ENCODE measurements at regions not wholly inside any gene's neighbourhood (a gene's known extent, or its start where the extent isn't known, plus 50 kb on each side); places are given as distances from the start of the nearest gene placed in this dataset.
"Not testable (repeated sequence)": the region's sequence is repeated elsewhere in the genome, so short reads cannot be mapped to it uniquely, and the experiment has no call there.

DNA sequence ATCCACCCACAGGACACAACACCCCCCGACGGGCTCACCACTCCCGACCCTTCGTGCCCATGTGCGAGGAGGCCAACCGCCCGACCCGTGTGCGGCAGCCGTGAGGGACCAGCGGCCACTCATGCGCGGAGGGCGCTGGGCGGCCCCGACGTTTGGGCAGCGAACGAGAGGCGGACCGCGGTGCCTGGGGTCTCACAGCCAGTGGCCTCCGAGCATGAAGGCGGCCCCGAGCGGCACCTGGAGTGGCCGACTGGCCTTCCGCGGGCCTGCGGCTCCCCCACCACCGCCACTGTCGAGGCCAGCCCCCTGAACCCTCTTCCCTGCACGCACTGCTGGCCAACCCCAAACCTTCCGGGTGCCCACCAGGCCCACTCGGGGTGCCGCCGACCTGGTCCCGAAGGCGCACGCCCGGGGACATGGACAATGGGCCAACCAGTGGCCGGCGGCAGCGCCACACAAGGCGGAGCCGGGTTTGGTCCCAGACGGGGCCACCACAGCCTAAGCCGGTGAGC lies 4274.9 kb upstream of the OR11H1 start:
- Histone ChIP-seq H3K9ac (ENCODE audit: insufficient read depth, low read length, poor library complexity, severe bottlenecking) (no peak overlapping the region), H3K4me3 (replicated peaks in 1 of 3; ENCODE audit: low read depth in 2 of 3, low read length in 3 of 3) (no peak overlapping the region), H3K4me1 (ENCODE audit: control insufficient read depth in 1 of 2, insufficient read depth in 2 of 2, low read length in 2 of 2) (no peaks in the 10 kb centered on the region), H3K9me3 (replicated peaks in 1 of 2; ENCODE audit: control insufficient read depth in 1 of 2, insufficient read depth in 1 of 2, low read length in 2 of 2) (peaks cover 0 to 5% of the 10 kb centered on the region in 2 donors), H3K79me2 (ENCODE audit: insufficient read depth, low read length) (no peaks in the 10 kb centered on the region), H3K4me2 (replicated peaks; ENCODE audit: extremely low read depth, low read length, poor library complexity, severe bottlenecking) (no peak overlapping the region), H3K27ac (ENCODE audit: low read depth in 1 of 2, low read length in 2 of 2) (no peak overlapping the region), H3K27me3 (ENCODE audit: control insufficient read depth in 2 of 2, insufficient read depth in 2 of 2, low read length in 2 of 2) (no peaks in the 10 kb centered on the region), H3K36me3 (replicated peaks in 1 of 2; ENCODE audit: control insufficient read depth in 1 of 2, insufficient read depth in 2 of 2, low read length in 2 of 2) (no peaks in the 10 kb centered on the region), H4K20me1 (ENCODE audit: insufficient read depth, low read length) (no peaks in the 10 kb centered on the region), H2AFZ (ENCODE audit: insufficient read depth, low read depth, low read length, poor library complexity, severe bottlenecking) (no peak overlapping the region)
- H3K36me3 Mint-ChIP-seq, result no peaks in the 10 kb centered on the region
- TF ChIP-seq, protein P1, sequence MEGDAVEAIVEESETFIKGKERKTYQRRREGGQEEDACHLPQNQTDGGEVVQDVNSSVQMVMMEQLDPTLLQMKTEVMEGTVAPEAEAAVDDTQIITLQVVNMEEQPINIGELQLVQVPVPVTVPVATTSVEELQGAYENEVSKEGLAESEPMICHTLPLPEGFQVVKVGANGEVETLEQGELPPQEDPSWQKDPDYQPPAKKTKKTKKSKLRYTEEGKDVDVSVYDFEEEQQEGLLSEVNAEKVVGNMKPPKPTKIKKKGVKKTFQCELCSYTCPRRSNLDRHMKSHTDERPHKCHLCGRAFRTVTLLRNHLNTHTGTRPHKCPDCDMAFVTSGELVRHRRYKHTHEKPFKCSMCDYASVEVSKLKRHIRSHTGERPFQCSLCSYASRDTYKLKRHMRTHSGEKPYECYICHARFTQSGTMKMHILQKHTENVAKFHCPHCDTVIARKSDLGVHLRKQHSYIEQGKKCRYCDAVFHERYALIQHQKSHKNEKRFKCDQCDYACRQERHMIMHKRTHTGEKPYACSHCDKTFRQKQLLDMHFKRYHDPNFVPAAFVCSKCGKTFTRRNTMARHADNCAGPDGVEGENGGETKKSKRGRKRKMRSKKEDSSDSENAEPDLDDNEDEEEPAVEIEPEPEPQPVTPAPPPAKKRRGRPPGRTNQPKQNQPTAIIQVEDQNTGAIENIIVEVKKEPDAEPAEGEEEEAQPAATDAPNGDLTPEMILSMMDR (IDR thresholded peaks at IDR 0.05), result no peak
- WGBS (ENCODE audit: insufficient coverage), result 92% methylated on average over 48 of the region's 48 CpGs
- no peaks in the 10 kb centered on the region for H3K27me3 Mint-ChIP-seq (ENCODE audit: low read depth in 3 of 3)
- intact Hi-C loops (cut with micrococcal nuclease), result no loop called here
- H3K4me3 Mint-ChIP-seq, result no peak overlapping the region
- H3K27ac Mint-ChIP-seq, result no peak overlapping the region
- H3K9me3 Mint-ChIP-seq, result peaks cover 0 to 5% (median 2%) of the 10 kb centered on the region in 7 donors
- no peaks in the 10 kb centered on the region for H3K4me1 Mint-ChIP-seq
- DNase-seq, result peak in 1 of 3 donors; percentile 1

DNA sequence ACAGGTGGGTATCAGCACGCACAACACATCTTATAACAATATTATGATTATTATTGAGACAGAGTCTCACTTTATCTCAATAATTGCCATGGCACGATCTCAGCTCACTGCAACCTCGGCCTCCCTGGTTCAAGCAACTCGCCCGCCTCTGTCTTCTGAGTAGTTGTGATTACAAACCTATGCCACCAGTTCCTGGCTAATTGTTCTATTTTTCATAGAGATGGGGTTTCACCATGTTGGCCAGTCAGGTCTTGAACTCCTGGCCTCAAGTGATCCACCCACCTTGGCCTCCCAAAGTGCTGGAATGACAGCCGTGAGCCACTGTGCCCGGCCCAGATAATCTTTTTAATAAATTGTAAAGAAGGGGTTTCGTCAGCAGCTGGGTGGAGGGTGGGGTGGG lies 4257.0 kb upstream of the OR11H1 start:
- H3K36me3 ChIP-seq (replicated peaks in 1 of 2; ENCODE audit: control insufficient read depth in 1 of 2, insufficient read depth in 2 of 2, low read length in 2 of 2); H4K20me1 ChIP-seq (ENCODE audit: insufficient read depth, low read length); DNase-seq; H3K9ac ChIP-seq (ENCODE audit: insufficient read depth, low read length, poor library complexity, severe bottlenecking); H3K4me2 ChIP-seq (replicated peaks; ENCODE audit: extremely low read depth, low read length, poor library complexity, severe bottlenecking); H3K4me3 Mint-ChIP-seq; H3K79me2 ChIP-seq (ENCODE audit: insufficient read depth, low read length); H3K4me1 ChIP-seq (ENCODE audit: control insufficient read depth in 1 of 2, insufficient read depth in 2 of 2, low read length in 2 of 2); intact Hi-C loops (cut with micrococcal nuclease); H3K9me3 ChIP-seq (replicated peaks in 1 of 2; ENCODE audit: control insufficient read depth in 1 of 2, insufficient read depth in 1 of 2, low read length in 2 of 2); H3K27me3 Mint-ChIP-seq (ENCODE audit: low read depth in 3 of 3); H3K27ac ChIP-seq (ENCODE audit: low read depth in 1 of 2, low read length in 2 of 2); H3K36me3 Mint-ChIP-seq; H2AFZ ChIP-seq (ENCODE audit: insufficient read depth, low read depth, low read length, poor library complexity, severe bottlenecking); H3K4me3 ChIP-seq (replicated peaks in 1 of 3; ENCODE audit: low read depth in 2 of 3, low read length in 3 of 3); H3K27me3 ChIP-seq (ENCODE audit: control insufficient read depth in 2 of 2, insufficient read depth in 2 of 2, low read length in 2 of 2); H3K4me1 Mint-ChIP-seq; H3K27ac Mint-ChIP-seq: not testable (repeated sequence)
- peaks cover 5 to 14% (median 11%) of the 10 kb centered on the region in 7 donors for H3K9me3 Mint-ChIP-seq
- no CpG with 5 or more reads among the region's 8 CpGs for WGBS (ENCODE audit: insufficient coverage)

DNA sequence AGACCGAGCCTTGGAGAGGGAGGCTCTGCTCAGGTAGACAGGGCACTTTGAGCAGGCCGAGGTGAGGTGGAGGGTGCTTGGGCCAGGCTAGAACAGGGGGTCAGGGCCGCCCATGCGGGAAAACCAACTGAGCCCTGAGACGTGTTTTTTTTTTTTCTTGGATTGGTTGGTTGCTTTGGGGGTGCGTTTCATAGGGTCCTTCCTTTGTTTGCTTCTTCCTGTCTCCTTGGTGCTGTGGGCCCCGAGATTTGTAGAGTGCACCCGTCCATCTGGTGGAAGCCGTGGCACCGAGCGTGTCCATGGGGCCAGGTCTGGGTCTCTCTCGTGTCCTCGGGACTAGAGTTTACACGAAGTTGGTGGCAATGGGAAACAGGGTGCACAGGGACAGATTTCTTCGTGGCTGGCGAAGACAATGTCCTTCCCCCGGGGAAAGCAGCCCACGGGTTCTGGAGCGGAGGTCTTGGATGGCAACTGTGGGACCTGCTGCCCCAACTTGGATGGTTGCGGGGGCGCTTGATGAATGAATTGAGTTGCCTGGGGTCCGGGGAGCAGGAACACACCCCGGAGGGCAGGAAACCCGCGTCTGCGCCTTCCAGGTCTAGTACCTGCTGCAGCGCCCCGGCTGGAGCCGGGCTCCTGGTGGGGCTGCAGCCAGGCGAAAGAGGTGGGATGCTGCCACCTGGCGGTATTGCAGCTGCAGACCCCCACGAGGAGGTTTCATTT lies 4242.7 kb upstream of the OR11H1 start:
- H3K4me1 Mint-ChIP-seq; H3K27me3 Mint-ChIP-seq (ENCODE audit: low read depth in 3 of 3); H3K36me3 Mint-ChIP-seq; H3K4me2 ChIP-seq (replicated peaks; ENCODE audit: extremely low read depth, low read length, poor library complexity, severe bottlenecking); H3K79me2 ChIP-seq (ENCODE audit: insufficient read depth, low read length); H4K20me1 ChIP-seq (ENCODE audit: insufficient read depth, low read length); DNase-seq; H3K27ac Mint-ChIP-seq; H3K27me3 ChIP-seq (ENCODE audit: control insufficient read depth in 2 of 2, insufficient read depth in 2 of 2, low read length in 2 of 2); H3K4me1 ChIP-seq (ENCODE audit: control insufficient read depth in 1 of 2, insufficient read depth in 2 of 2, low read length in 2 of 2); H3K4me3 Mint-ChIP-seq; H3K9ac ChIP-seq (ENCODE audit: insufficient read depth, low read length, poor library complexity, severe bottlenecking); H3K4me3 ChIP-seq (replicated peaks in 1 of 3; ENCODE audit: low read depth in 2 of 3, low read length in 3 of 3); H3K36me3 ChIP-seq (replicated peaks in 1 of 2; ENCODE audit: control insufficient read depth in 1 of 2, insufficient read depth in 2 of 2, low read length in 2 of 2); H3K27ac ChIP-seq (ENCODE audit: low read depth in 1 of 2, low read length in 2 of 2); H2AFZ ChIP-seq (ENCODE audit: insufficient read depth, low read depth, low read length, poor library complexity, severe bottlenecking); intact Hi-C loops (cut with micrococcal nuclease): not testable (repeated sequence)
- 74% methylated on average over 32 of the region's 32 CpGs for WGBS (ENCODE audit: insufficient coverage)
- peaks cover 18 to 37% (median 30%) of the 10 kb centered on the region in 7 donors for H3K9me3 Mint-ChIP-seq
- peaks cover 24 to 32% of the 10 kb centered on the region in 2 donors for H3K9me3 ChIP-seq (replicated peaks in 1 of 2; ENCODE audit: control insufficient read depth in 1 of 2, insufficient read depth in 1 of 2, low read length in 2 of 2)

DNA sequence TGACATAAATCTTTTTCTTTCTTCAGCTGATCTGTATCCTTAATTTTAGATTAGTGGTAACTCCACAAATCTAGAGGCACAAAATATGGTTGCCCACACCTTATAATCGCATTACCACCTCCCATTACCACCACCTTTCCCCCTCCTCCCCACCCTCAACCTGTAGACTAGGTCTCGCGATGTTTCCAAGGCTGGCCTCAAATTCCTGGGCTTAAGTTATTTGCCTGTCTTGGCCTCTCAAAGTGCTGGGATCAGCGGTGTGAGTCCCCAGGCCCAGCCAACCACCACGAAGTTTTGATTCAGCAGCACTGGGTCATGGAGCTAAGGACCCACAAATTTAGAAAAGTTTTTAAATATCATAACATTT lies 4242.2 kb upstream of the OR11H1 start:
- DNase-seq; H4K20me1 ChIP-seq (ENCODE audit: insufficient read depth, low read length); H3K4me2 ChIP-seq (replicated peaks; ENCODE audit: extremely low read depth, low read length, poor library complexity, severe bottlenecking); H2AFZ ChIP-seq (ENCODE audit: insufficient read depth, low read depth, low read length, poor library complexity, severe bottlenecking); H3K36me3 Mint-ChIP-seq; H3K4me3 Mint-ChIP-seq; H3K4me1 Mint-ChIP-seq; H3K4me1 ChIP-seq (ENCODE audit: control insufficient read depth in 1 of 2, insufficient read depth in 2 of 2, low read length in 2 of 2); H3K27me3 Mint-ChIP-seq (ENCODE audit: low read depth in 3 of 3); H3K4me3 ChIP-seq (replicated peaks in 1 of 3; ENCODE audit: low read depth in 2 of 3, low read length in 3 of 3); H3K36me3 ChIP-seq (replicated peaks in 1 of 2; ENCODE audit: control insufficient read depth in 1 of 2, insufficient read depth in 2 of 2, low read length in 2 of 2); H3K27ac Mint-ChIP-seq; H3K27me3 ChIP-seq (ENCODE audit: control insufficient read depth in 2 of 2, insufficient read depth in 2 of 2, low read length in 2 of 2); intact Hi-C loops (cut with micrococcal nuclease); H3K79me2 ChIP-seq (ENCODE audit: insufficient read depth, low read length); H3K9ac ChIP-seq (ENCODE audit: insufficient read depth, low read length, poor library complexity, severe bottlenecking); H3K27ac ChIP-seq (ENCODE audit: low read depth in 1 of 2, low read length in 2 of 2): not testable (repeated sequence)
- peaks cover 20 to 43% (median 34%) of the 10 kb centered on the region in 7 donors for H3K9me3 Mint-ChIP-seq
- H3K9me3 ChIP-seq (replicated peaks in 1 of 2; ENCODE audit: control insufficient read depth in 1 of 2, insufficient read depth in 1 of 2, low read length in 2 of 2), result peaks cover 24 to 38% of the 10 kb centered on the region in 2 donors
- 55% methylated on average over 4 of the region's 5 CpGs for WGBS (ENCODE audit: insufficient coverage)

All from CD14-positive monocyte (primary cell).